ENCODE measurements at regions not wholly inside any gene's neighbourhood (a gene's known extent, or its start where the extent isn't known, plus 50 kb on each side); places are given as distances from the start of the nearest gene placed in this dataset.
"Not testable (repeated sequence)": the region's sequence is repeated elsewhere in the genome, so short reads cannot be mapped to it uniquely, and the experiment has no call there.

DNA sequence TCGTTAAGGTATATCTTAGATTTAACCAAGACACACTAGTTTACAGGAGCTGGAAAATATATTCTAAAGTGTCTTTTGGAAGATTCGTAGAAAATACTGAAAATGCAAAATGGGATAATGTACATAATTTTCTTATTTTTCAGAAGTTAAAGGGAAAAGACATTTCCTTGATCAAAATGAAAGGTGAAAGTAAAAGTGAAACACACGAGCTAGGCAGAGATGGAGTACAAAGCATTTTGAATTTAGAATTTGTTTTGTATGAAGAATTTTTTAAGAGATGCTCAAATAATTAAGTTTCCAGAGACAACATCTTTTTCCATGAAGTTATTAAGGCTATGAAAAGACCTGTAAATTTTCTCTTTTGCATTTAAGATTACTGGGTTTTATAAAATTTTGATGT, 2192.6 kb upstream of the AGA start:
- Histone ChIP-seq H3K4me1 (ENCODE audit: insufficient read depth, low read length) (no peaks in the 10 kb centered on the region), H3K4me3 (ENCODE audit: low read length) (no peak overlapping the region), H3K27ac (ENCODE audit: low read depth, low read length) (no peak overlapping the region), H3K36me3 (ENCODE audit: insufficient read depth, low read length) (no peaks in the 10 kb centered on the region), H3K9me3 (ENCODE audit: low read length) (no peaks in the 10 kb centered on the region), H3K27me3 (ENCODE audit: insufficient read depth, low read length, poor library complexity, severe bottlenecking) (no peaks in the 10 kb centered on the region)
- no peaks in the 10 kb centered on the region for H3K4me1 Mint-ChIP-seq
- CTCF ChIA-PET = no interaction called here
- POLR2A ChIA-PET = no interaction called here
- H3K27ac Mint-ChIP-seq = no peak overlapping the region
- no peak for DNase-seq
- H3K9me3 Mint-ChIP-seq = peaks cover 5 to 13% (median 8%) of the 10 kb centered on the region in 5 donors
- H3K27me3 Mint-ChIP-seq = no peaks in the 10 kb centered on the region
- H3K36me3 Mint-ChIP-seq = no peaks in the 10 kb centered on the region
- no peak overlapping the region for H3K4me3 Mint-ChIP-seq

DNA sequence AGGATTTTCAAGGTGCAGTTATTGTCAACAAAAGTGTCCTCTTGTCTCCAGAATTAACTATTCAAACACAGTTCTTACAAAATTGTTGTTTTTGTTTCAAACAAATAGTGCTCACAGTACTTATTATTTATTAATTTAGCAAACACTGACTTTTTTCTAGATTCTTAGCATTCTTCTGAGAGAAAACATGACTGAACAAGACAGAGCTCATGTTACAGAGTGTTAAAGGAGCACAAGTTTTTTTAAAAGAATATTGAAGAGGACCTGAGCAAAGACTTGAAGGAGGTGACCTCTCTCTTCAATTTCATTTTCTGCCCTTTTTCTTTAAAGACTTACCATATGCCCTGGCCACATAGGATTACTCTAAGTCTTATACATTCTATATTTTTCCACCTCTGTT, 2220.3 kb upstream of the AGA start:
- Histone ChIP-seq H3K36me3 (ENCODE audit: insufficient read depth, low read length) (no peaks in the 10 kb centered on the region), H3K4me3 (ENCODE audit: low read length) (no peak overlapping the region), H3K27ac (ENCODE audit: low read depth, low read length) (no peak overlapping the region), H3K27me3 (ENCODE audit: insufficient read depth, low read length, poor library complexity, severe bottlenecking) (no peaks in the 10 kb centered on the region), H3K9me3 (ENCODE audit: low read length) (no peaks in the 10 kb centered on the region), H3K4me1 (ENCODE audit: insufficient read depth, low read length) (no peaks in the 10 kb centered on the region)
- DNase-seq = no peak
- Mint-ChIP-seq H3K4me3 (no peak overlapping the region), H3K4me1 (no peaks in the 10 kb centered on the region), H3K27me3 (no peaks in the 10 kb centered on the region), H3K9me3 (peaks cover 5 to 18% (median 10%) of the 10 kb centered on the region in 5 donors), H3K27ac (no peak overlapping the region), H3K36me3 (no peaks in the 10 kb centered on the region)
- ChIA-PET POLR2A (no interaction called here), CTCF (no interaction called here)

DNA sequence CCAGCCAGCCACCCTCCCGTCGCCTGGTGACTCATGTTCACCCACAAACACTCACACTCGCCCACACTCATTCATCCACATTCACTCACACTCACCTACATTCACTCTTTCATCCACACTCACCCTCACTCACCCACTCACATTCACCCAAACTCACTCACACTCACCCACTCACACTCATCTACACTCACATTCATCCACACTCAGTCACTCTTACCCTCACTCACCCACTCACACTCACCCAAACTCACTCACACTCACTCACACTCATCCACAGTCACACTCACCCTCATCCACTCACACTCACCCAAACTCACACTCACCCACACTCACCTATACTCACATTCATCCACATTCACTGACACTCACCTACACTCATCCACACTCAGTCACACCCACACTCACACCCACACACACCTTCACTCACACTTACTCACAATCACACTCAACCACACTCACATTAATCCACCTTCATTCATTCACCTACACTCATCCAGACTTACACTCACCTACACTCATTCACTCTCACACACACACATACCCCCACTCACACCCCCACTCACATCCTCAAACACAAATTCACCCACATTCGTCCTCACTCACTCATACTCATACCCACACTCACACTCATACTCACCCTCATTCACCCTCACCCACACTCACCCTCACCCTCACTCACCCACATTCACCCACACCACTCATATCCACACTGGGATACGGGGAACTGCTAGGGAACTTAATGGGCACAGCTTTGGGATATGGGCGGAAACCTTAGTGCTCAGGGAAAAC, 2221.6 kb upstream of the AGA start:
- Histone ChIP-seq H3K27me3 (ENCODE audit: insufficient read depth, low read length, poor library complexity, severe bottlenecking) (no peaks in the 10 kb centered on the region), H3K4me1 (ENCODE audit: insufficient read depth, low read length) (no peaks in the 10 kb centered on the region), H3K4me3 (ENCODE audit: low read length) (no peak overlapping the region), H3K36me3 (ENCODE audit: insufficient read depth, low read length) (no peaks in the 10 kb centered on the region), H3K27ac (ENCODE audit: low read depth, low read length) (no peak overlapping the region), H3K9me3 (ENCODE audit: low read length) (no peaks in the 10 kb centered on the region)
- H3K27me3 Mint-ChIP-seq = no peaks in the 10 kb centered on the region
- DNase-seq = no peak
- POLR2A ChIA-PET = no interaction called here
- peaks cover 5 to 21% (median 10%) of the 10 kb centered on the region in 5 donors for H3K9me3 Mint-ChIP-seq
- no peaks in the 10 kb centered on the region for H3K36me3 Mint-ChIP-seq
- H3K4me1 Mint-ChIP-seq = no peaks in the 10 kb centered on the region
- H3K4me3 Mint-ChIP-seq = peak overlapping the region in 1 of 7 donors; percentile 51
- CTCF ChIA-PET = no interaction called here
- H3K27ac Mint-ChIP-seq = no peak overlapping the region

DNA sequence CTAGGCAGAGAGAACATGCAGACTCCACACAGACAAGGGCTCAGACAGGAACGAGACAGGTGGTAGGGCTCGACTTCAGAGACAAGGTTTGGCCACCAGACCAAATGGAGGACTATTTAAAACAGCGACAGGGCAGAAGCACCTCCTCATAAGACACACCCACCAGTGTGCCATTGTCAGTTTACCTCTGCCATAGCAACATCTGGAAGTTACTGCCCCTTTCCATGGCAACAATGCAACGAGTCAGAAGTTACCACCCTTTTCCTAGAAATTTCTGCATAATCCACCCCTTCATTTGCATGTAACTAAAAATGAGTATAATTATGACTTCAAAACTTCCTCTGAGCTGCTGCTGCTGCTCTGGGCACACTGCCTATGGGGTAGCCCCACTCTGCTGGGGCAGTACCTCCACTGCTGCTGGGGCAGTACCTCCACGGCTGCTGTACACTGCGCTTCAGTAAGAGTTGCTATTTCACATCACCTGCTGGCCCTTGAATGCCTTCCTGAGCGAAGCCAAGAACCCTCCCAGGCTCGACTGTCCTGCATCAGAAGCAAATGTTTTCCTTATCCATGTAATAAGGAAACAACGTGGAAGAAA, 2222.3 kb upstream of the AGA start:
- POLR2A ChIA-PET = no interaction called here
- Histone ChIP-seq H3K4me3 (ENCODE audit: low read length) (no peak overlapping the region), H3K4me1 (ENCODE audit: insufficient read depth, low read length) (no peaks in the 10 kb centered on the region), H3K27me3 (ENCODE audit: insufficient read depth, low read length, poor library complexity, severe bottlenecking) (no peaks in the 10 kb centered on the region), H3K36me3 (ENCODE audit: insufficient read depth, low read length) (no peaks in the 10 kb centered on the region), H3K27ac (ENCODE audit: low read depth, low read length) (no peak overlapping the region), H3K9me3 (ENCODE audit: low read length) (no peaks in the 10 kb centered on the region)
- no peak for DNase-seq
- Mint-ChIP-seq H3K36me3 (no peaks in the 10 kb centered on the region), H3K4me3 (no peak overlapping the region), H3K4me1 (no peaks in the 10 kb centered on the region), H3K27ac (no peak overlapping the region), H3K27me3 (no peaks in the 10 kb centered on the region), H3K9me3 (peaks cover 5 to 22% (median 10%) of the 10 kb centered on the region in 5 donors)
- CTCF ChIA-PET = no interaction called here

DNA sequence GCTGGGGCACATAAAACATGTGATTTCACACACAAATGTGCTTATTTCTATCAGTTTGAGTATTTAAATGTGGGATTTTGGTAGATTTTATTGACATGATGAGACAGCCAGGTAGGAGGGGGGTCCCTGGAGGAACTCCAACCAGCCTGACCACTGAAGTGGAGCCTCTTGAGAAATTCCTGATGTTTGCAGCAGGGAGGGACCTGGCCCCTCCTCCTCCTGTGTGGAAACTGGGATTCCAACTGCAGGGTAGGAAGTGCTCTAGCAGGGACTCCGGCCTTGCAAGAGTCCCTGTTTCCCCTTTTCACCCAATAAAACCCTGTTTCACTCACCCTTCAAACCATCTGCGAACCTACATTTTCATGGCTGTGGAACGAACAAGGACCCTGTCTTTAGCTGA, 2224.0 kb upstream of the AGA start:
- no peaks in the 10 kb centered on the region for H3K4me1 Mint-ChIP-seq
- H3K4me3 ChIP-seq (ENCODE audit: low read length) = no peak overlapping the region
- no peaks in the 10 kb centered on the region for H3K36me3 Mint-ChIP-seq
- H3K9me3 Mint-ChIP-seq = peaks cover 5 to 19% (median 10%) of the 10 kb centered on the region in 5 donors
- DNase-seq = no peak
- no peak overlapping the region for H3K27ac ChIP-seq (ENCODE audit: low read depth, low read length)
- ChIA-PET POLR2A (no interaction called here), CTCF (no interaction called here)
- H3K27me3 ChIP-seq (ENCODE audit: insufficient read depth, low read length, poor library complexity, severe bottlenecking) = no peaks in the 10 kb centered on the region
- no peaks in the 10 kb centered on the region for H3K27me3 Mint-ChIP-seq
- H3K27ac Mint-ChIP-seq = no peak overlapping the region
- H3K36me3 ChIP-seq (ENCODE audit: insufficient read depth, low read length) = no peaks in the 10 kb centered on the region
- H3K4me3 Mint-ChIP-seq = no peak overlapping the region
- H3K4me1 ChIP-seq (ENCODE audit: insufficient read depth, low read length) = no peaks in the 10 kb centered on the region
- H3K9me3 ChIP-seq (ENCODE audit: low read length) = no peaks in the 10 kb centered on the region

DNA sequence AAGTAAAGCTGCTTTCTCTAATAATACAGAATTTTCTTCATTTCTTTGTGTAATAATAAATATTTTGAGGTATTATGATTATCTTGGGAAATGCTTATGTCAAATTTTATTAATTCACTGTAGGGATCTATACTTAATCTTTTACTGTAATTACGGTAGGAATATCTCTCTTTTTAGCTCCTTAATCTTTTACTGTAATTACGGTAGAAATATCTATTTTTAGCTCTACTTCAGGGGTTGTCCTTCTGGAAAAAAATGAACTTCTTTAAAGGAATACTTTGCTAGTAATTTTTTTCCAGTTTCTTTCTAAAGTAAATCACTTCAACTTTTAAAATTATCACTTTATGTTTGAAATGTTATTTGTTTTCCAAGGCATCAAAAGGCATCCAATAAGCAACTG, 2229.4 kb upstream of the AGA start:
- ChIA-PET POLR2A (no interaction called here), CTCF (no interaction called here)
- Histone ChIP-seq H3K4me3 (ENCODE audit: low read length) (no peak overlapping the region), H3K27ac (ENCODE audit: low read depth, low read length) (no peak overlapping the region), H3K9me3 (ENCODE audit: low read length) (no peaks in the 10 kb centered on the region), H3K27me3 (ENCODE audit: insufficient read depth, low read length, poor library complexity, severe bottlenecking) (no peaks in the 10 kb centered on the region), H3K4me1 (ENCODE audit: insufficient read depth, low read length) (no peaks in the 10 kb centered on the region), H3K36me3 (ENCODE audit: insufficient read depth, low read length) (no peaks in the 10 kb centered on the region)
- Mint-ChIP-seq H3K27me3 (peaks cover 0 to 1% of the 10 kb centered on the region in 2 donors), H3K9me3 (peaks cover 3 to 29% (median 9%) of the 10 kb centered on the region in 5 donors), H3K27ac (no peak overlapping the region), H3K36me3 (no peaks in the 10 kb centered on the region), H3K4me3 (no peak overlapping the region), H3K4me1 (no peaks in the 10 kb centered on the region)
- no peak for DNase-seq

DNA sequence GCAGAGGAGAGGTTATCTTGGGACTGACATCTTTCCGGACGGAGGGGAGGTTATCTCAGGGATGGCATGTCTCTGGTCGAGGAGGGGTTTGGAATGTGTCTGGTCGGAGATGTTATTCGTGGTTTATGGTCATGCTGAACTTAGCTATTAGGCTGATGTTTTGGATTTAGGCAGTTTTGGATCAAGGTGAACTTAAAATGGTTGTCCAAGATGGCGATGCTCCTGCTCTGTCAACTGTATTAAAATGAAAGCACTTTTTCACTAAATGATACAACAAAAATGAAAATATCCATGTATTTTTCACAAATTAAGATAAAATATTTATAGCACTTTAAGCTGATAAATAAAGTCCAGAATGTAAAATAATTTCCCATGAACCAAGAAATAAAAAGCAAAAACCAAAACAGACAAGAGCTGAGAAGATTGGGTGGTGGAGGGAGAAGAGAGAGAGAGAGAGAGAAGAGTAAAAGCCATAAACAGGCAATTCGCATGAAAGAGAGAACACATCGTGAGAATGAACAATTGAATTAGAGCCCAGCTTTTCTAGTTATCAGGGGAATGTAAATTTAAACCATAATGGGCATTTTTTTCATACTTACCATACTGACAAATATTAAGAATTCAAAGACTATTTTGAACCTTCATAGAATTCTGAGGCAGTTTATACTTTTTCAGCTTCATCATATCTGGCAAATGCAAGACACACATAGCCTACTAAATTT, 2236.0 kb upstream of the AGA start:
- H3K9me3 ChIP-seq (ENCODE audit: low read length) = no peaks in the 10 kb centered on the region
- H3K27me3 ChIP-seq (ENCODE audit: insufficient read depth, low read length, poor library complexity, severe bottlenecking) = no peaks in the 10 kb centered on the region
- no peaks in the 10 kb centered on the region for H3K36me3 ChIP-seq (ENCODE audit: insufficient read depth, low read length)
- H3K4me3 ChIP-seq (ENCODE audit: low read length) = no peak overlapping the region
- Mint-ChIP-seq H3K4me1 (no peaks in the 10 kb centered on the region), H3K27ac (no peak overlapping the region), H3K9me3 (peaks cover 13 to 28% (median 21%) of the 10 kb centered on the region in 5 donors), H3K4me3 (no peak overlapping the region), H3K36me3 (no peaks in the 10 kb centered on the region), H3K27me3 (peaks cover 0 to 1% of the 10 kb centered on the region in 2 donors)
- no peaks in the 10 kb centered on the region for H3K4me1 ChIP-seq (ENCODE audit: insufficient read depth, low read length)
- ChIA-PET POLR2A (no interaction called here), CTCF (no interaction called here)
- no peak for DNase-seq
- H3K27ac ChIP-seq (ENCODE audit: low read depth, low read length) = no peak overlapping the region

DNA sequence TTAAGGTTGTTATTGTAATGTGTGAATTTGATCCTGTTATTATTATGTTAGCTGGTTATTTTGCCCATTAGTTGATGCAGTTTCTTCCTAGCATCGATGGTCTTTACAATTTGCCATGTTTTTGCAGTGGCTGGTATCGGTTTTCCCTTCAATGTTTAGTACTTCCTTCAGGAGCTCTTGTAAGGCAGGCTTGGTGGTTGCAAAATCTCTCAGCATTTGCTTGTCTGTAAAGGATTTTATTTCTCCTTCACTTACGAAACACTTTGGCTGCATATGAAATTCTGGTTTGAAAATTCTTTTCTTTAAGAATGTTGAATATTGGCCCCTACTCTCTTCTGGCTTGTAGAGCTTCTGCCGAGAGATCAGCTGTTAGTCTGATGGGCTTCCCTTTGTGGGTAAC, 2241.4 kb upstream of the AGA start:
- H3K4me3 Mint-ChIP-seq; POLR2A ChIA-PET; H3K4me3 ChIP-seq (ENCODE audit: low read length); H3K36me3 Mint-ChIP-seq; DNase-seq; H3K4me1 Mint-ChIP-seq; H3K27me3 Mint-ChIP-seq; CTCF ChIA-PET; H3K27ac ChIP-seq (ENCODE audit: low read depth, low read length); H3K36me3 ChIP-seq (ENCODE audit: insufficient read depth, low read length); H3K4me1 ChIP-seq (ENCODE audit: insufficient read depth, low read length); H3K27me3 ChIP-seq (ENCODE audit: insufficient read depth, low read length, poor library complexity, severe bottlenecking); H3K27ac Mint-ChIP-seq; H3K9me3 ChIP-seq (ENCODE audit: low read length): not testable (repeated sequence)
- H3K9me3 Mint-ChIP-seq = peaks cover 3 to 26% (median 13%) of the 10 kb centered on the region in 5 donors
